ENCODE measurements at regions not wholly inside any gene's neighbourhood (a gene's known extent, or its start where the extent isn't known, plus 50 kb on each side); places are given as distances from the start of the nearest gene placed in this dataset.

DNA sequence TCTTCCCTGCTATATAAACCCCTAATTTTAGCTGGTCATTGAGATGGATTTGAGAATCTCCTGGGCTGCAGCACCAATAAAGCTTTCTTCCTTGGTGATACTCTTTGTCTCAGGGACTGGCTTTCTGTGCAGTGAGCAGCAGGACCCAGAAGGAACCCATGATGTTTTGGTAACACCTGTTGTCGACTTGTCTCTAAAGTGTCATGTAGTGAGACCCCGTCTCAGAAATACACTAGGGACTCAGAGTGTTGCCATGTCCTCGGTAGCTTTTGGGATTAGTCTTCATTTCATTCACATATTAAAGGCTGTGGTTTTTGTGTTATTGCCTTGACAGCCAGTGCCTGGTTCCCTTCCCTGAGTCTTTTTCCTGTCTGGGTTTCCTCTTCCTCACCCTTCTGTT, 1078.7 kb downstream of the TBC1D22A start:
- TF ChIP-seq, protein P1, sequence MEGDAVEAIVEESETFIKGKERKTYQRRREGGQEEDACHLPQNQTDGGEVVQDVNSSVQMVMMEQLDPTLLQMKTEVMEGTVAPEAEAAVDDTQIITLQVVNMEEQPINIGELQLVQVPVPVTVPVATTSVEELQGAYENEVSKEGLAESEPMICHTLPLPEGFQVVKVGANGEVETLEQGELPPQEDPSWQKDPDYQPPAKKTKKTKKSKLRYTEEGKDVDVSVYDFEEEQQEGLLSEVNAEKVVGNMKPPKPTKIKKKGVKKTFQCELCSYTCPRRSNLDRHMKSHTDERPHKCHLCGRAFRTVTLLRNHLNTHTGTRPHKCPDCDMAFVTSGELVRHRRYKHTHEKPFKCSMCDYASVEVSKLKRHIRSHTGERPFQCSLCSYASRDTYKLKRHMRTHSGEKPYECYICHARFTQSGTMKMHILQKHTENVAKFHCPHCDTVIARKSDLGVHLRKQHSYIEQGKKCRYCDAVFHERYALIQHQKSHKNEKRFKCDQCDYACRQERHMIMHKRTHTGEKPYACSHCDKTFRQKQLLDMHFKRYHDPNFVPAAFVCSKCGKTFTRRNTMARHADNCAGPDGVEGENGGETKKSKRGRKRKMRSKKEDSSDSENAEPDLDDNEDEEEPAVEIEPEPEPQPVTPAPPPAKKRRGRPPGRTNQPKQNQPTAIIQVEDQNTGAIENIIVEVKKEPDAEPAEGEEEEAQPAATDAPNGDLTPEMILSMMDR (IDR thresholded peaks at IDR 0.05): no peak
- no peak for TF ChIP-seq POLR2AphosphoS5 (IDR thresholded peaks at IDR 0.05)
- TF ChIP-seq POLR2A (IDR thresholded peaks at IDR 0.05): no peak
- TF ChIP-seq EP300 (IDR thresholded peaks at IDR 0.05): no peak
